MCF 10A (cell line): ENCODE measurements at regions not wholly inside any gene's neighbourhood (a gene's known extent, or its start where the extent isn't known, plus 50 kb on each side); places are given as distances from the start of the nearest gene placed in this dataset.
A peak's percentile ranks its signal among the peaks of the same experiment; 100 is the strongest.

Experiments
- BruUV-seq: library from RNA; stranded (reverse); fragments of 400-500 nt; replicated peaks from 2 replicates; lab custom pipeline; 2021; lab: Mats Ljungman, UMichigan
- CTCF ChIA-PET: fragments of 300-600 bp; sonication (Branson Sonifier 250); formaldehyde crosslinking; extraction: SDS; loops from one replicate; lab custom pipeline; 2021; ENCODE audit warnings: antibody characterized with exemption, inconsistent platforms; lab: Yijun Ruan, JAX
- POLR2A ChIA-PET: fragments of 300-600, 350-650 bp; sonication (Branson Sonifier 250); formaldehyde crosslinking; extraction: SDS; loops from one replicate; lab custom pipeline; 2020; ENCODE audit warnings: antibody characterized with exemption, inconsistent platforms; lab: Yijun Ruan, JAX
- DNase-seq: peaks from one replicate; pipeline ENCODE4 v3.0.0-alpha.2; 2018; ENCODE audit not compliant: unreplicated experiment
- H3K27ac Mint-ChIP-seq: one replicate; pipeline ENCODE4 v1.8.0; 2022; ENCODE audit warnings: mild to moderate bottlenecking, low read depth, mixed read lengths; ENCODE audit not compliant: unreplicated experiment
- H3K27me3 Mint-ChIP-seq: one replicate; pipeline ENCODE4 v1.8.0; 2022; ENCODE audit warnings: mixed read lengths; ENCODE audit not compliant: insufficient read depth, unreplicated experiment
- H3K36me3 Mint-ChIP-seq: one replicate; pipeline ENCODE4 v1.8.0; 2022; ENCODE audit warnings: mild to moderate bottlenecking, moderate library complexity, mixed read lengths; ENCODE audit not compliant: insufficient read depth, unreplicated experiment
- H3K4me1 Mint-ChIP-seq: one replicate; pipeline ENCODE4 v1.8.0; 2022; ENCODE audit warnings: mixed read lengths; ENCODE audit not compliant: insufficient read depth, unreplicated experiment
- H3K4me3 Mint-ChIP-seq: one replicate; pipeline ENCODE4 v1.8.0; 2022; ENCODE audit warnings: mild to moderate bottlenecking, moderate library complexity, mixed read lengths; ENCODE audit not compliant: unreplicated experiment
- H3K9me3 Mint-ChIP-seq: one replicate; pipeline ENCODE4 v1.8.0; 2022; ENCODE audit warnings: mixed read lengths; ENCODE audit not compliant: unreplicated experiment
- CTCF ChIP-seq: fragments of 200-600 bp; IDR thresholded peaks from one replicate; pipeline ENCODE4 v1.8.0; 2022; ENCODE audit warnings: antibody characterized with exemption, mild to moderate bottlenecking; ENCODE audit not compliant: unreplicated experiment
- intact Hi-C: fragments of 100-400 bp; cut with micrococcal nuclease; formaldehyde crosslinking; loops from 2 replicates; pipeline ENCODE4 v1.14.1; 2022

- H3K27me3 Mint-ChIP-seq = no peaks in the 10 kb centered on the region
- ChIA-PET POLR2A (no interaction called here), CTCF (no interaction called here)
- H3K27ac Mint-ChIP-seq = no peak overlapping the region
- BruUV-seq = no TSS peak
- H3K36me3 Mint-ChIP-seq = no peaks in the 10 kb centered on the region
- intact Hi-C loops = no loop called here
- H3K4me1 Mint-ChIP-seq = no peaks in the 10 kb centered on the region
- H3K4me3 Mint-ChIP-seq = no peak overlapping the region
- no peak for TF ChIP-seq CTCF
- no peaks in the 10 kb centered on the region for H3K9me3 Mint-ChIP-seq
- no peak for DNase-seq
Observed at GRCh38 chr1:181351740-181352139, 131.6 kb upstream of the CACNA1E start.

- no peaks in the 10 kb centered on the region for H3K27me3 Mint-ChIP-seq
- CTCF ChIA-PET = no interaction called here
- no peaks in the 10 kb centered on the region for H3K9me3 Mint-ChIP-seq
- no peak for DNase-seq
- no peak overlapping the region for H3K4me3 Mint-ChIP-seq
- no peak for TF ChIP-seq CTCF
- no TSS peak for BruUV-seq
- intact Hi-C loops = no loop called here
- POLR2A ChIA-PET = interaction anchor here (0.7 kb wide), 1 partner anchor 54 kb away, joined by 3 read pairs; no protein-coding TSS in a partner anchor
- H3K36me3 Mint-ChIP-seq = no peaks in the 10 kb centered on the region
- H3K27ac Mint-ChIP-seq = no peak overlapping the region
- H3K4me1 Mint-ChIP-seq = no peaks in the 10 kb centered on the region
Observed at GRCh38 chr1:181352695-181353094, 130.6 kb upstream of the CACNA1E start.

GRCh38 chr1:181353526-181353925 lies 129.8 kb upstream of the CACNA1E start:
- Mint-ChIP-seq H3K36me3 (no peaks in the 10 kb centered on the region), H3K27ac (no peak overlapping the region), H3K27me3 (no peaks in the 10 kb centered on the region), H3K9me3 (no peaks in the 10 kb centered on the region), H3K4me3 (no peak overlapping the region), H3K4me1 (no peaks in the 10 kb centered on the region)
- no TSS peak for BruUV-seq
- ChIA-PET CTCF (no interaction called here), POLR2A (interaction anchor here (0.7 kb wide), 1 partner anchor 54 kb away, joined by 3 read pairs; no protein-coding TSS in a partner anchor)
- DNase-seq = no peak
- TF ChIP-seq CTCF = no peak
- intact Hi-C loops = no loop called here

- no peak overlapping the region for H3K27ac Mint-ChIP-seq
- CTCF ChIA-PET = interaction anchor here (1.0 to 1.1 kb wide), 2 partner anchors 95 to 164 kb away, joined by 3 read pairs; no protein-coding TSS in a partner anchor
- H3K4me3 Mint-ChIP-seq = no peak overlapping the region
- no peaks in the 10 kb centered on the region for H3K36me3 Mint-ChIP-seq
- POLR2A ChIA-PET = interaction anchor here (0.7 kb wide), 2 partner anchors 21 to 104 kb away, joined by 3 read pairs; no protein-coding TSS in a partner anchor
- no peaks in the 10 kb centered on the region for H3K9me3 Mint-ChIP-seq
- no TSS peak for BruUV-seq
- peak; percentile 25 for DNase-seq
- no peak for TF ChIP-seq CTCF
- intact Hi-C loops = no loop called here
- H3K4me1 Mint-ChIP-seq = no peaks in the 10 kb centered on the region
- no peaks in the 10 kb centered on the region for H3K27me3 Mint-ChIP-seq
Observed at GRCh38 chr1:181354865-181355264, 128.5 kb upstream of the CACNA1E start.
